ENCODE measurements at regions not wholly inside any gene's neighbourhood (a gene's known extent, or its start where the extent isn't known, plus 50 kb on each side); places are given as distances from the start of the nearest gene placed in this dataset.

GRCh38 chr11:123378096-123378495 lies 52.0 kb upstream of the GRAMD1B start:
- no peak for DNase-seq

- DNase-seq = no peak
Observed at GRCh38 chr11:123377355-123377754, 52.7 kb upstream of the GRAMD1B start.

GRCh38 chr11:123375832-123376231 lies 54.2 kb upstream of the GRAMD1B start:
- DNase-seq = no peak

- no peak for DNase-seq
Observed at GRCh38 chr11:123374622-123374968, 55.5 kb upstream of the GRAMD1B start.

- no peak for DNase-seq
Observed at GRCh38 chr11:123373754-123374621, 56.1 kb upstream of the GRAMD1B start.

GRCh38 chr11:123371506-123372297 lies 58.4 kb upstream of the GRAMD1B start:
- no peak for DNase-seq

- DNase-seq = no peak
Observed at GRCh38 chr11:123366924-123367323, 63.1 kb upstream of the GRAMD1B start.

- no peak for DNase-seq
Observed at GRCh38 chr11:123365955-123366354, 64.1 kb upstream of the GRAMD1B start.

- no peak for DNase-seq
Observed at GRCh38 chr11:123364080-123364479, 66.0 kb upstream of the GRAMD1B start.

- DNase-seq = no peak
Observed at GRCh38 chr11:123363556-123363955, 66.5 kb upstream of the GRAMD1B start.

GRCh38 chr11:123362941-123363340 lies 67.1 kb upstream of the GRAMD1B start:
- no peak for DNase-seq

GRCh38 chr11:123362186-123362585 lies 67.9 kb upstream of the GRAMD1B start:
- DNase-seq = no peak

- DNase-seq = no peak
Observed at GRCh38 chr11:123361110-123361509, 69.0 kb upstream of the GRAMD1B start.

- DNase-seq = no peak
Observed at GRCh38 chr11:123360267-123360936, 69.7 kb upstream of the GRAMD1B start.

- peak; percentile 3 for DNase-seq
Observed at GRCh38 chr11:123357990-123358827, 71.9 kb upstream of the GRAMD1B start.

GRCh38 chr11:123357353-123357989 lies 72.6 kb upstream of the GRAMD1B start:
- DNase-seq = no peak

GRCh38 chr11:123356539-123356938 lies 73.5 kb upstream of the GRAMD1B start:
- DNase-seq = no peak

- no peak for DNase-seq
Observed at GRCh38 chr11:123354371-123354975, 75.6 kb upstream of the GRAMD1B start.

GRCh38 chr11:123351375-123351774 lies 78.7 kb upstream of the GRAMD1B start:
- no peak for DNase-seq

GRCh38 chr11:123349382-123349781 lies 80.7 kb upstream of the GRAMD1B start:
- DNase-seq = no peak

GRCh38 chr11:123344790-123345357 lies 85.2 kb upstream of the GRAMD1B start:
- DNase-seq = no peak

All from hematopoietic multipotent progenitor cell treated with erythropoietin and hydrocortisone succinate and interleukin-3 and kit ligand, for 6 days (in vitro differentiated cells).